GM13976 (cell line): ENCODE measurements at regions not wholly inside any gene's neighbourhood (a gene's known extent, or its start where the extent isn't known, plus 50 kb on each side); places are given as distances from the start of the nearest gene placed in this dataset.

Experiments used
- DNase-seq: peaks from one replicate; pipeline ENCODE4 v3.0.0; 2012; ENCODE audit warnings: low spot score
- in situ Hi-C: fragments of 300-500 bp; cut with MboI; formaldehyde crosslinking; loops from one replicate; pipeline ENCODE4 v1.12.0; 2022; ENCODE audit warnings: low sequenced_read_pairs, mixed read lengths, inconsistent platforms; ENCODE audit not compliant: unreplicated experiment
- TF ChIP-seq, protein P1 (sequence below): IDR thresholded peaks from 2 replicates; pipeline ENCODE4 v1.5.1; 2012; ENCODE audit warnings: borderline replicate concordance, mild to moderate bottlenecking; ENCODE audit not compliant: insufficient read depth; ENCODE audit errors: extremely low read depth, missing control alignments, control extremely low read depth

- no peak for DNase-seq
- in situ Hi-C loops, result no loop called here
- TF ChIP-seq, protein P1, sequence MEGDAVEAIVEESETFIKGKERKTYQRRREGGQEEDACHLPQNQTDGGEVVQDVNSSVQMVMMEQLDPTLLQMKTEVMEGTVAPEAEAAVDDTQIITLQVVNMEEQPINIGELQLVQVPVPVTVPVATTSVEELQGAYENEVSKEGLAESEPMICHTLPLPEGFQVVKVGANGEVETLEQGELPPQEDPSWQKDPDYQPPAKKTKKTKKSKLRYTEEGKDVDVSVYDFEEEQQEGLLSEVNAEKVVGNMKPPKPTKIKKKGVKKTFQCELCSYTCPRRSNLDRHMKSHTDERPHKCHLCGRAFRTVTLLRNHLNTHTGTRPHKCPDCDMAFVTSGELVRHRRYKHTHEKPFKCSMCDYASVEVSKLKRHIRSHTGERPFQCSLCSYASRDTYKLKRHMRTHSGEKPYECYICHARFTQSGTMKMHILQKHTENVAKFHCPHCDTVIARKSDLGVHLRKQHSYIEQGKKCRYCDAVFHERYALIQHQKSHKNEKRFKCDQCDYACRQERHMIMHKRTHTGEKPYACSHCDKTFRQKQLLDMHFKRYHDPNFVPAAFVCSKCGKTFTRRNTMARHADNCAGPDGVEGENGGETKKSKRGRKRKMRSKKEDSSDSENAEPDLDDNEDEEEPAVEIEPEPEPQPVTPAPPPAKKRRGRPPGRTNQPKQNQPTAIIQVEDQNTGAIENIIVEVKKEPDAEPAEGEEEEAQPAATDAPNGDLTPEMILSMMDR, result no peak
Observed at GRCh38 chr6:40917603-40918002, 121.4 kb downstream of the UNC5CL start.

DNA sequence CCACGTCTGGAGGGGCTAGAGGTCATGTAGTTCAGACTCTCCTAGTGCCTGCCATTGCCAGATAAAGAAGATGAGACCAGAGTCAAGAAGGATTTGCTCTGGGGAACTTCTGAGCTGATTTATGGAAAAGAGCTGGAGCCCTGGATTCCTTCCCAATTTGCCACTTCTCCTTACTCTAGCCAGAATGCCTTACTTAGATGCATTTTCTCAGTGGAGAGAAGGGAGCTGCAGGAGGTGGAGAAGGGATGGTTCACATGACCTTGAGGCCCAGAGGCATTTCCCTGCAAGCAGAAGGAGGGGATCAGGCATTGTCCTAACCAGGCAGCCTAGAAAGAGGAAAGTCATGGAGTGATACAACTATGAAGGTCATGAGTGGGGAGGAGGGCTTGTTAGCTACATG lies 122.2 kb downstream of the UNC5CL start:
- DNase-seq, result no peak
- in situ Hi-C loops, result no loop called here
- TF ChIP-seq, protein P1, result no peak

DNA sequence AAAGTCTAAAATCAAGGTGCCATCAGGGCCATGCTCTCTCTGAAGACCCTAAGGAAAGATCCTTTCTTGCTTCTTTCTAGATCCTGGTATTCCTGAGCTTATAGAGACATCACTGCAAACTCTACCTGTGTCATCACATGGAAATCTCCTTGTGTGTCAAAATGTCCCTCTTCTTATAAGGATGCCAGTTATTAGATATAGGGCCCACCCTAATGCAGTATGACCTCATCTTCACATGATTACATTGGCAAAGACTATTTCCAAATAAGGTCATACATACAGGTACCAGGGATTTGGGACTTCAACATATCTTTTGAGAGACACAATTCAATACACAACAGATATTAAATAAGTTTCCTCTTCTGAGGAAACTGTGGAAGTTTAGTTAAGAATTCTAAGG lies 123.9 kb downstream of the UNC5CL start:
- TF ChIP-seq, protein P1, result no peak
- in situ Hi-C loops, result no loop called here
- DNase-seq, result no peak

- in situ Hi-C loops, result no loop called here
- TF ChIP-seq, protein P1, result no peak
- DNase-seq, result no peak
Observed at GRCh38 chr6:40914005-40914404, 125.0 kb downstream of the UNC5CL start.

- peak; percentile 70 for DNase-seq
- in situ Hi-C loops, result no loop called here
- TF ChIP-seq, protein P1, result peak; percentile 68
Observed at GRCh38 chr6:40912158-40912946, 126.7 kb downstream of the UNC5CL start.

DNA sequence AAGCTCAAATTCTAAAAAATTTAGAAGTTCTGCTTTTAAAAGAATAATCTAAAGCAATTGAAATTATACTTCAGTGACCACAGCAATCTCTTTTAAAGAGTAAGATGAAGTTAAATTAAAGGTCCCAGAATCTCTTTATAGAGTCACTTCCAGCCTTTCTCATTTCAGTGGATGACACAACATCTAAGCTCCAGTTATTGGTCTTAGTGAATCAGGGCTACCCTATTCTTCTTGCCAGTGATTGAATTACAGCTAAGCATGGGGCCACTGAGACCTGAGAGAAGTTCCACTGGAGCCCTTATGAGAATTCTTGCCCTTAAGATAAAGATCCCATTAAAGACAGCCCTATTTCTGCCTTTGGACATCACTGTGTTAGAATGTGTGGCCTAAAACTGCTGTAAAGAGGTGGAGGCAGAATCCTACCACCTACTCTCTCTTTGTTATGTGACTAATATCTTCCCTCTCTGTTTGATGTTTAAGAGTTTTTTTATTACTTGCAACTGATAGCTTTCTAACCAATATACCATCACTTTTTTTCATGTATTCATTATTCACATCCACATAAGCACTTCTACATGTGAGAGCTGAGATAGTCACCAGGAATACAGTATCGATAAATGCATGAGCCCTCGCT lies 128.6 kb downstream of the UNC5CL start:
- in situ Hi-C loops, result no loop called here
- TF ChIP-seq, protein P1, result no peak
- no peak for DNase-seq
